Transverse colon (tissue), 4 donors: ENCODE measurements at regions not wholly inside any gene's neighbourhood (a gene's known extent, or its start where the extent isn't known, plus 50 kb on each side); places are given as distances from the start of the nearest gene placed in this dataset.

ENCODE experiments used
- EP300 ChIP-seq: sonication (generic); formaldehyde crosslinking; IDR thresholded peaks from one replicate; pipeline ENCODE4 v1.6.1; 2017; ENCODE audit warnings: antibody characterized with exemption, low read depth
- POLR2A ChIP-seq: fragments of 450-650 bp; IDR thresholded peaks from one replicate; pipeline ENCODE4 v1.6.1; 2016; ENCODE audit warnings: antibody characterized with exemption, mild to moderate bottlenecking, moderate library complexity
- POLR2AphosphoS5 ChIP-seq, 3 donors: sonication (generic); formaldehyde crosslinking; IDR thresholded peaks; one replicate each; pipeline ENCODE4 v1.6.1; 2016; ENCODE audit warnings: antibody characterized with exemption in 3 of 3
- TF ChIP-seq, protein P1 (sequence below), 5 experiments: fragments of 200-600 bp in 3 of 5; fragments of 450-650 bp in 2 of 5; sonication (generic) in 3 of 5; IDR thresholded peaks; 1 replicate in 2 of 5; 2 replicates in 3 of 5; pipeline ENCODE4 v1.5.1; 2016 to 2017; ENCODE audit warnings: antibody characterized with exemption in 5 of 5, inconsistent platforms in 3 of 5, mild to moderate bottlenecking in 2 of 5, moderate library complexity in 1 of 5

DNA sequence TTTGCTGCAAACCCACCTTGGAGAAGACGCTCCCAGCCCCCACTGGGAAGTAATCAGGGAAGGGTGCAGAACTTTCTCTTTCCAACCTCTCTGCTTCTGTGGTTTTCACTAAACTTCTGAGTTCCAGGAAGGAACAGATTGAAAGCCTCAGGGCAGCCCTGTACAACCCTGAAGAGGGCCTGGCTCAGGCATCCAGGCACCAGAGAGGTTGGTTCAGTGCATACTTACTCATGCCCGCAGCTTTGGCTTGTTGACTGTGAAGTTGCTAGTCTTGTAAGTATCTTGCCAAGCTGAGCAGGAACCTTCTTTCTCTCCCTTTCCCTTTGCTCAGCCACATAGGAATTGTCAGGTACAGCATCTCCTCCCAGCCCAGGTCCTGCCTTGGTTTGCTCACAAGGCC is 272.2 kb upstream of the FOXQ1 start:
- TF ChIP-seq, protein P1, sequence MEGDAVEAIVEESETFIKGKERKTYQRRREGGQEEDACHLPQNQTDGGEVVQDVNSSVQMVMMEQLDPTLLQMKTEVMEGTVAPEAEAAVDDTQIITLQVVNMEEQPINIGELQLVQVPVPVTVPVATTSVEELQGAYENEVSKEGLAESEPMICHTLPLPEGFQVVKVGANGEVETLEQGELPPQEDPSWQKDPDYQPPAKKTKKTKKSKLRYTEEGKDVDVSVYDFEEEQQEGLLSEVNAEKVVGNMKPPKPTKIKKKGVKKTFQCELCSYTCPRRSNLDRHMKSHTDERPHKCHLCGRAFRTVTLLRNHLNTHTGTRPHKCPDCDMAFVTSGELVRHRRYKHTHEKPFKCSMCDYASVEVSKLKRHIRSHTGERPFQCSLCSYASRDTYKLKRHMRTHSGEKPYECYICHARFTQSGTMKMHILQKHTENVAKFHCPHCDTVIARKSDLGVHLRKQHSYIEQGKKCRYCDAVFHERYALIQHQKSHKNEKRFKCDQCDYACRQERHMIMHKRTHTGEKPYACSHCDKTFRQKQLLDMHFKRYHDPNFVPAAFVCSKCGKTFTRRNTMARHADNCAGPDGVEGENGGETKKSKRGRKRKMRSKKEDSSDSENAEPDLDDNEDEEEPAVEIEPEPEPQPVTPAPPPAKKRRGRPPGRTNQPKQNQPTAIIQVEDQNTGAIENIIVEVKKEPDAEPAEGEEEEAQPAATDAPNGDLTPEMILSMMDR (IDR thresholded peaks at IDR 0.05): no peak
- no peak for TF ChIP-seq EP300
- no peak for TF ChIP-seq POLR2A
- TF ChIP-seq POLR2AphosphoS5 (IDR thresholded peaks at IDR 0.05): no peak
